ENCODE measurements at regions not wholly inside any gene's neighbourhood (a gene's known extent, or its start where the extent isn't known, plus 50 kb on each side); places are given as distances from the start of the nearest gene placed in this dataset.

DNA sequence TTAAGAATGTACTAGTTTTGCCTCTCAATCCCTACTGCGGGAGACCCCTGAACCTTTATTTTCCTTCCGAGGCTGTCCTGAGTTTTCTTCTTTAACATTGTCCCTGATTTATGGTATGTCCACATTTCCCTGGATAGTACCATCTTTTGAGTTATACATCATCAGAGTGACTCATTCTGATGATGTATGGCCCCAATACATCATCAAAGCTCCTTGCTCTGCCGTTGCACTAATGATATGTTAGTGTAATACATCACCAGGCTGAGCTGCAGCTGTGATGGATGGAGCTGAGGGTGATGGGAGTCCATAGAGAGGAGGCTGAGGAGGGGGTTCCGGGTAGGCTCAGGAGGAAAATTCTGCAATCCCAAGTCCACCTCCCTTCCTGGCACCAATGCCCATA lies 986.5 kb downstream of the KCNMA1 start:
- Histone ChIP-seq H3K4me3 (no peak overlapping the region), H3K9me3 (ENCODE audit: low read depth) (no peaks in the 10 kb centered on the region), H2AFZ (replicated peaks) (no peak overlapping the region), H3K36me3 (no peaks in the 10 kb centered on the region), H3K9ac (no peak overlapping the region), H3K4me2 (no peak overlapping the region), H3F3A (ENCODE audit: low read depth) (no peaks in the 10 kb centered on the region), H3K27me3 (no peaks in the 10 kb centered on the region), H4K20me1 (ENCODE audit: low read depth) (no peaks in the 10 kb centered on the region), H3K27ac (no peak overlapping the region), H3K4me1 (peaks cover 5% of the 10 kb centered on the region), H3K79me2 (ENCODE audit: low read depth) (no peaks in the 10 kb centered on the region)
- Mint-ChIP-seq H3K4me3 (no peak overlapping the region), H3K9me3 (peaks cover 6% of the 10 kb centered on the region), H3K4me1 (peaks cover 11% of the 10 kb centered on the region), H3K36me3 (no peaks in the 10 kb centered on the region), H3K27me3 (ENCODE audit: insufficient read depth, low read depth) (peaks cover 9% of the 10 kb centered on the region), H3K27ac (no peak overlapping the region)
- TF ChIP-seq EZH2phosphoT487 (IDR thresholded peaks at IDR 0.05) (no peak), EZH2 (IDR thresholded peaks at IDR 0.05) (no peak)
- no peak for DNase-seq (ENCODE audit: low spot score)

DNA sequence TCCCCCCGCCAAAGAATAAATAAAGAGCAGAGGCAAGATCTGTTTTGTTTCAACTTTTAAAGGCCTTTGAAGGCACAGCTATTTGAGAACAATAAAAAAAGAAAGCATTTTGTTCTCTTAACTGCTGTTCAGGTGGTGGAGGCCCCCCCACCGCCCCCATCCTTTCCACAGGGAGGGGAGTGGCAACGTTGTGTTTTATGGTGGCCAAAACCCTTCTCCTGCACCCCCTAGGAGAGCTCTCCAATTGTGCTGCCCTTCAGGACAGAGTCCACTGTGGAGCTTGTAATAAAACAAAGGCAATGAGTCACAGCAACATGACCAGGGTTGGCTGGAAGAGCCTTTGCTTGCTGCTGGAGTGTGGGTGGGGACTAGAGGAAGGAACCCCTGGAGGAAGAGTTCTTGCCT lies 987.9 kb downstream of the KCNMA1 start:
- no peak overlapping the region for H3K4me2 ChIP-seq
- peaks cover 6% of the 10 kb centered on the region for H3K9me3 Mint-ChIP-seq
- H3K27ac Mint-ChIP-seq = no peak overlapping the region
- no peak overlapping the region for H3K27ac ChIP-seq
- H3K36me3 ChIP-seq = no peaks in the 10 kb centered on the region
- no peaks in the 10 kb centered on the region for H3K79me2 ChIP-seq (ENCODE audit: low read depth)
- no peaks in the 10 kb centered on the region for H3K27me3 ChIP-seq
- H3K4me1 Mint-ChIP-seq = peaks cover 20% of the 10 kb centered on the region
- peak overlapping the region; percentile 65 for H2AFZ ChIP-seq (replicated peaks)
- H3K4me3 Mint-ChIP-seq = no peak overlapping the region
- H3K9me3 ChIP-seq (ENCODE audit: low read depth) = no peaks in the 10 kb centered on the region
- H3F3A ChIP-seq (ENCODE audit: low read depth) = no peaks in the 10 kb centered on the region
- no peak overlapping the region for H3K9ac ChIP-seq
- H3K4me1 ChIP-seq = peaks cover 5% of the 10 kb centered on the region
- no peaks in the 10 kb centered on the region for H4K20me1 ChIP-seq (ENCODE audit: low read depth)
- peaks cover 13% of the 10 kb centered on the region for H3K27me3 Mint-ChIP-seq (ENCODE audit: insufficient read depth, low read depth)
- no peak for DNase-seq (ENCODE audit: low spot score)
- TF ChIP-seq EZH2 (IDR thresholded peaks at IDR 0.05) = no peak
- TF ChIP-seq, protein P1, sequence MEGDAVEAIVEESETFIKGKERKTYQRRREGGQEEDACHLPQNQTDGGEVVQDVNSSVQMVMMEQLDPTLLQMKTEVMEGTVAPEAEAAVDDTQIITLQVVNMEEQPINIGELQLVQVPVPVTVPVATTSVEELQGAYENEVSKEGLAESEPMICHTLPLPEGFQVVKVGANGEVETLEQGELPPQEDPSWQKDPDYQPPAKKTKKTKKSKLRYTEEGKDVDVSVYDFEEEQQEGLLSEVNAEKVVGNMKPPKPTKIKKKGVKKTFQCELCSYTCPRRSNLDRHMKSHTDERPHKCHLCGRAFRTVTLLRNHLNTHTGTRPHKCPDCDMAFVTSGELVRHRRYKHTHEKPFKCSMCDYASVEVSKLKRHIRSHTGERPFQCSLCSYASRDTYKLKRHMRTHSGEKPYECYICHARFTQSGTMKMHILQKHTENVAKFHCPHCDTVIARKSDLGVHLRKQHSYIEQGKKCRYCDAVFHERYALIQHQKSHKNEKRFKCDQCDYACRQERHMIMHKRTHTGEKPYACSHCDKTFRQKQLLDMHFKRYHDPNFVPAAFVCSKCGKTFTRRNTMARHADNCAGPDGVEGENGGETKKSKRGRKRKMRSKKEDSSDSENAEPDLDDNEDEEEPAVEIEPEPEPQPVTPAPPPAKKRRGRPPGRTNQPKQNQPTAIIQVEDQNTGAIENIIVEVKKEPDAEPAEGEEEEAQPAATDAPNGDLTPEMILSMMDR (IDR thresholded peaks at IDR 0.05) = no peak
- TF ChIP-seq EZH2phosphoT487 (IDR thresholded peaks at IDR 0.05) = no peak
- H3K36me3 Mint-ChIP-seq = no peaks in the 10 kb centered on the region
- H3K4me3 ChIP-seq = no peak overlapping the region

DNA sequence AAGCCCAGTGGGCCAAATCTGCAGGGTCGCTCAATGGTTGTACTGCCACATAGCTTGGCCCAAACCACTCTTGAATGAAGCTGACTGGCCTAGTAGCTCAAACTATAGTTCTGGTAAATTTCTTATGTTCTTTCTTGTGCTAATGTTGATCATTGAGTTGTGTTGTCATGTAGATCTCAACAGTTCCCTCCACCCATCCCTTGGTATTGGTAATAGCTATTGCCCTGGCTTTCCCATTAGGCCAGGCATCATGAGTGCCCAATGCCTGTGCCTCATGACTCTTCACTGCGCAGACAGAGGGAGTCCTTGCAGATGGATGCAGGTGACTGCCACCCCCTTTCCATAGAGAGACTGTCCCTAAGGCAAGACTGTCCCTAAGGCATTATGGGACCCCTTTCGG lies 988.4 kb downstream of the KCNMA1 start:
- H3K27me3 Mint-ChIP-seq (ENCODE audit: insufficient read depth, low read depth) = peaks cover 12% of the 10 kb centered on the region
- H3K4me1 ChIP-seq = peaks cover 5% of the 10 kb centered on the region
- H3K36me3 ChIP-seq = no peaks in the 10 kb centered on the region
- peak overlapping the region; percentile 65 for H2AFZ ChIP-seq (replicated peaks)
- H3K27me3 ChIP-seq = no peaks in the 10 kb centered on the region
- no peaks in the 10 kb centered on the region for H3F3A ChIP-seq (ENCODE audit: low read depth)
- no peak for DNase-seq (ENCODE audit: low spot score)
- no peaks in the 10 kb centered on the region for H3K36me3 Mint-ChIP-seq
- H3K4me3 ChIP-seq = no peak overlapping the region
- H3K79me2 ChIP-seq (ENCODE audit: low read depth) = no peaks in the 10 kb centered on the region
- no peaks in the 10 kb centered on the region for H3K9me3 ChIP-seq (ENCODE audit: low read depth)
- H3K4me3 Mint-ChIP-seq = no peak overlapping the region
- H3K27ac Mint-ChIP-seq = no peak overlapping the region
- no peaks in the 10 kb centered on the region for H4K20me1 ChIP-seq (ENCODE audit: low read depth)
- TF ChIP-seq EZH2phosphoT487 (IDR thresholded peaks at IDR 0.05) (no peak), EZH2 (IDR thresholded peaks at IDR 0.05) (no peak)
- TF ChIP-seq, protein P1 (IDR thresholded peaks at IDR 0.05) = no peak
- no peak overlapping the region for H3K9ac ChIP-seq
- H3K27ac ChIP-seq = no peak overlapping the region
- H3K9me3 Mint-ChIP-seq = peaks cover 6% of the 10 kb centered on the region
- peaks cover 21% of the 10 kb centered on the region for H3K4me1 Mint-ChIP-seq
- H3K4me2 ChIP-seq = no peak overlapping the region

DNA sequence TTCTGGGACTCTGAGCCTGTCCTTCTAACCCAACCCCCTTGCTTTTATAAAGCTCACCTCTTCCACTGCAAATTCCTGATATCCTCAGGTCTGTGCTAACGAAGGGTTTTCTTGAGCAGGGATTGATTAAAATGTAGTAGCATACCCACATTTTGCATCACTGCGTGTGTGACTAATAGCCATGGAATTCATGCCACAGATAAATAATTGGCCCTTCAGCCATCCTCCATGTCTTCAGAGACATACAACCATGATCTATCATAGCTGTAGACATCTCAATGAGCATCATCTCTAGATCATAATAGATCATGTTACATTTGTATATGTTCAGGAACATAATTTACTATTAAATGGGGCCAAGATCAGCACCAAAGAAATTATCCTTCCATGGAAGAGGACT lies 990.3 kb downstream of the KCNMA1 start:
- no peak for TF ChIP-seq EZH2phosphoT487 (IDR thresholded peaks at IDR 0.05)
- no peak for TF ChIP-seq EZH2 (IDR thresholded peaks at IDR 0.05)
- TF ChIP-seq, protein P1 (IDR thresholded peaks at IDR 0.05) = no peak
- H3K9ac ChIP-seq = no peak overlapping the region
- H3F3A ChIP-seq (ENCODE audit: low read depth) = no peaks in the 10 kb centered on the region
- DNase-seq (ENCODE audit: low spot score) = no peak
- no peaks in the 10 kb centered on the region for H3K79me2 ChIP-seq (ENCODE audit: low read depth)
- no peak overlapping the region for H3K4me3 Mint-ChIP-seq
- H3K36me3 Mint-ChIP-seq = no peaks in the 10 kb centered on the region
- H2AFZ ChIP-seq (replicated peaks) = no peak overlapping the region
- H3K27ac Mint-ChIP-seq = no peak overlapping the region
- no peak overlapping the region for H3K4me3 ChIP-seq
- no peaks in the 10 kb centered on the region for H3K9me3 ChIP-seq (ENCODE audit: low read depth)
- H4K20me1 ChIP-seq (ENCODE audit: low read depth) = no peaks in the 10 kb centered on the region
- no peaks in the 10 kb centered on the region for H3K9me3 Mint-ChIP-seq
- H3K27me3 ChIP-seq = no peaks in the 10 kb centered on the region
- peaks cover 13% of the 10 kb centered on the region for H3K4me1 ChIP-seq
- no peak overlapping the region for H3K4me2 ChIP-seq
- peaks cover 5% of the 10 kb centered on the region for H3K27me3 Mint-ChIP-seq (ENCODE audit: insufficient read depth, low read depth)
- no peak overlapping the region for H3K27ac ChIP-seq
- H3K36me3 ChIP-seq = no peaks in the 10 kb centered on the region
- H3K4me1 Mint-ChIP-seq = peaks cover 35% of the 10 kb centered on the region
